ENCODE measurements at regions not wholly inside any gene's neighbourhood (a gene's known extent, or its start where the extent isn't known, plus 50 kb on each side); places are given as distances from the start of the nearest gene placed in this dataset.
"Not testable (repeated sequence)": the region's sequence is repeated elsewhere in the genome, so short reads cannot be mapped to it uniquely, and the experiment has no call there.

- Histone ChIP-seq H3K27me3 (no peaks in the 10 kb centered on the region), H3K4me1 (no peaks in the 10 kb centered on the region), H3K4me3 (no peak overlapping the region), H3K9me3 (no peaks in the 10 kb centered on the region), H3K36me3 (no peaks in the 10 kb centered on the region), H3K27ac (no peak overlapping the region)
- no peak for DNase-seq
- TF ChIP-seq POLR2A (IDR thresholded peaks at IDR 0.05) (no peak), CTCF (IDR thresholded peaks at IDR 0.05) (no peak)
These were observed 290.7 kb upstream of the FOLH1 start for GRCh38 chr11:49499117-49499516.

GRCh38 chr11:49505231-49505630 lies 296.8 kb upstream of the FOLH1 start:
- H3K27ac ChIP-seq, result no peak overlapping the region
- no peak overlapping the region for H3K4me3 ChIP-seq
- no peaks in the 10 kb centered on the region for H3K4me1 ChIP-seq
- no peak for DNase-seq
- no peaks in the 10 kb centered on the region for H3K36me3 ChIP-seq
- TF ChIP-seq POLR2A (IDR thresholded peaks at IDR 0.05) (no peak), CTCF (IDR thresholded peaks at IDR 0.05) (no peak)
- no peaks in the 10 kb centered on the region for H3K27me3 ChIP-seq
- H3K9me3 ChIP-seq, result no peaks in the 10 kb centered on the region

- peak in 4 of 6 experiments; percentile 30 to 57 (median 45) for TF ChIP-seq CTCF (IDR thresholded peaks at IDR 0.05)
- H3K27me3 ChIP-seq, H3K36me3 ChIP-seq, H3K27ac ChIP-seq, H3K9me3 ChIP-seq, DNase-seq, H3K4me1 ChIP-seq, H3K4me3 ChIP-seq: not testable (repeated sequence)
These were observed 317.9 kb upstream of the FOLH1 start for GRCh38 chr11:49526240-49526829.

GRCh38 chr11:49533204-49533603 lies 324.8 kb upstream of the FOLH1 start:
- DNase-seq, result no peak
- no peak overlapping the region for H3K27ac ChIP-seq
- TF ChIP-seq POLR2A (IDR thresholded peaks at IDR 0.05), result no peak
- no peak for TF ChIP-seq CTCF (IDR thresholded peaks at IDR 0.05)

GRCh38 chr11:49538927-49539326 lies 330.5 kb upstream of the FOLH1 start:
- H3K4me1 ChIP-seq, H3K36me3 ChIP-seq, H3K27ac ChIP-seq, DNase-seq, H3K27me3 ChIP-seq, H3K4me3 ChIP-seq, H3K9me3 ChIP-seq: not testable (repeated sequence)

More at GRCh38 chr11:49533204-49533603, 324.8 kb upstream of the FOLH1 start:
- Histone ChIP-seq H3K4me3 (no peak overlapping the region), H3K4me1 (no peaks in the 10 kb centered on the region), H3K27me3 (no peaks in the 10 kb centered on the region), H3K36me3 (no peaks in the 10 kb centered on the region), H3K9me3 (no peaks in the 10 kb centered on the region)

- not testable (repeated sequence) for H3K27ac ChIP-seq, H3K36me3 ChIP-seq, H3K27me3 ChIP-seq, H3K4me3 ChIP-seq, DNase-seq, H3K4me1 ChIP-seq, H3K9me3 ChIP-seq
These were observed 350.0 kb upstream of the FOLH1 start for GRCh38 chr11:49558261-49558847.

GRCh38 chr11:49560593-49560992 lies 352.2 kb upstream of the FOLH1 start:
- not testable (repeated sequence) for H3K4me3 ChIP-seq, H3K36me3 ChIP-seq, H3K4me1 ChIP-seq, H3K9me3 ChIP-seq, H3K27ac ChIP-seq, H3K27me3 ChIP-seq, DNase-seq

- H3K27ac ChIP-seq, H3K9me3 ChIP-seq, H3K27me3 ChIP-seq, H3K4me1 ChIP-seq, H3K4me3 ChIP-seq, DNase-seq, H3K36me3 ChIP-seq: not testable (repeated sequence)
These were observed 353.0 kb upstream of the FOLH1 start for GRCh38 chr11:49561240-49561880.

GRCh38 chr11:49562262-49562661 lies 353.9 kb upstream of the FOLH1 start:
- not testable (repeated sequence) for H3K4me3 ChIP-seq, DNase-seq, H3K27ac ChIP-seq, H3K4me1 ChIP-seq, H3K9me3 ChIP-seq, H3K27me3 ChIP-seq, H3K36me3 ChIP-seq

GRCh38 chr11:49579492-49579891 lies 371.1 kb upstream of the FOLH1 start:
- not testable (repeated sequence) for H3K27ac ChIP-seq, DNase-seq, H3K27me3 ChIP-seq

GRCh38 chr11:49585495-49585894 lies 366.7 kb upstream of the OR4C13 start:
- H3K4me3 ChIP-seq, H3K9me3 ChIP-seq, H3K27me3 ChIP-seq, H3K36me3 ChIP-seq, H3K4me1 ChIP-seq, DNase-seq, H3K27ac ChIP-seq: not testable (repeated sequence)

More at GRCh38 chr11:49579492-49579891, 371.1 kb upstream of the FOLH1 start:
- not testable (repeated sequence) for H3K4me3 ChIP-seq, H3K36me3 ChIP-seq, H3K9me3 ChIP-seq, H3K4me1 ChIP-seq

Data from Peyer's patch (tissue), 4 donors.